NCI-H2107 (cell line): ENCODE measurements at regions not wholly inside any gene's neighbourhood (a gene's known extent, or its start where the extent isn't known, plus 50 kb on each side); places are given as distances from the start of the nearest gene placed in this dataset.
"Not testable (repeated sequence)": the region's sequence is repeated elsewhere in the genome, so short reads cannot be mapped to it uniquely, and the experiment has no call there.

Experiments used
- DNase-seq: peaks from one replicate; lab custom pipeline; 2025; lab: John Stamatoyannopoulos, UW

DNA sequence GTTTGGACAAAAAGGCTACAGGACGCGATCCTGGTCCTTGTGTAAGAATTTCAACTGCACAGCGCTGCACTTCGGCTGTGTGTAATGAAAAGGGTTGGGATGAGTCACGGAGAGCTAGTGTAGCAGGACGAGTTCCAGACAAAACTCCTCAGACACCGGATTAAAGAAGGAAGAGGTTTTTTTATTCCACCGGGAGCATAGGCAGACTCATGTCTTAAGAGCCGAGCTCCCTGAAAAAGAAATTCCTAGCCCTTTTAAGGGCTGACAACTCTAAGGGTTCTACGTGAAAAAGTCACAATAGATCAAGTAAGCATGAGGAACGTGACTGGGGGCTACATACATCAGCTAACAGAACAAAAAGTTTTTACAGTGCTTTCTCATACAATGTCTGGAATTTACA lies 54.8 kb upstream of the FAM90A1 start:
- DNase-seq: not testable (repeated sequence)

GRCh38 chr12:8285681-8286080 lies 58.3 kb upstream of the FAM90A1 start:
- not testable (repeated sequence) for DNase-seq

DNA sequence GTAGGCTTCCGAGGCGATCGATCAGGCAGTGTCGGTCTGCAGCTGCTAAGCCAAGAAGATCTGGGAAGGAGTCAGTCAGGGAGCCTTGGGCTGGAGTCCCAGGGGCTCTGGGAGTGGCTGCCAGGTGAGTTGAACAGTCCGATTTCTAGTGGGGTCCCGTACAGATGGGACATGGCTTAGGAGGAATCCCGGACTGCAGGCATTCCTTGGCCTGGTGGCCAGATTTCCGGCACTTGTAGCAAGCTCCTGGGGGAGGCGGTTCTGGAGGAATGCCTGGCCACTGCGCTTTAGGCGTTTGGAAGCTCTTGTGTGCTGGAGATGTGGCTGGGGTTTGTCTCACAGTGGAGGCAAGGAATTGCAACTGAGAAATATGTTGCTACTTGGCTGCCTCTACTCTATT lies 64.3 kb upstream of the FAM90A1 start:
- not testable (repeated sequence) for DNase-seq

DNA sequence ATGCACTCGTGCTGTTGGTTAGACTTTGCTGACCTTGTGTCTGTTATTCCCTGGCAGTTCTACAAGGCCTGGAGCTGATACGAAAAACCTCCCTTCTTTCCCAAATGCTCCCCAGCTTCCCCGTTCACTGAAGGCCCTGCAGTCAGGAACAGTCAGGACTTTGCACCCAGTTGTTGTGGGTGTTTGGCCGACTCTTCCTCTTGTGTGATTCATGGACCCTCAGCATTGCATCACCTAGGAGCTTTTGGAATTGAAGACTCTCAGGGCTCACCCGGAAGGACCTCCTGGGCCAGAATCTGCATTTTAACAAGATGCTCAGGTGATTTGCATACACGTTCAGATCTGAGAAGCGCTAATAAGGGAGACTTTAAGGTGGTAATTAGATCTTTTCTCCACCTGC lies 67.2 kb upstream of the FAM90A1 start:
- not testable (repeated sequence) for DNase-seq

GRCh38 chr12:8308611-8309010 lies 81.2 kb upstream of the FAM90A1 start:
- DNase-seq: not testable (repeated sequence)

DNA sequence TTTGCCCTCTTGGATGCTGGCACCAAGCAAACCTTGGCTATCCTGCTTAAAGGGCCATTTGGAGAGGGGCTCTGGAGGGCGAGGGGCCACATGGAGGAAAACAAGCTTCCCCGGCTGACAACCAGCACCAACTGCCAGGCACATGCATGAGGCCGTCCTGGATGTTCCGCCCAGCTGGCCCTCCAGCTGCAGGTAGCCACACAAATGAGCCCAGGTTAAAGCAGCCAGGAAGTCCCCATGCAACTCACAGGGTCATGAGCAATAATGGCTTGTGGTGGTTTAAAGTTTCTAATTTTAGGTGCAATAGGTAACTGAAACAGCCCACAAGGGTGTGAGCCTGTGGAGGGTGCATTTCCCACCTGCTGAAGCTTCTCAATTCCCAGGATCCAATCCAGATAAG lies 88.6 kb upstream of the FAM90A1 start:
- not testable (repeated sequence) for DNase-seq

DNA sequence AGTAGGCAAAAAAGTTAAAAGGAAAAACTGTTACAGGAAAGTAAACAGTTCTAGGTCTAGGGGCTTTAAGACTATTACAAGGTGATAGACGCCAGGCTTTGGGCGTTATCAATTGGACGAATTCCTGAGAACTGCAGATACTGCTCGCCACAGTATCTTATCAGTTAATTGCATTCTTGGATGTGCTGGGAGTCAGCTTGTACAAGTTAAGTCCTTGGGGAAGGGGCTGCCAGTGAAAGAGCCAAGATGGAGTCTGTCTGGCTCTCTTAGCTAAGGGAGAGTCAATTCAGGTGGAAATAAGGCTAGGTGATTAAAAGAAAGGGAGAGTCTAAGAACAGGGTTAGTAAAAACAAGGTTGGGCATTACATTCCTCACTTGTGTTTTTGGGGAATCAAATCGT lies 90.3 kb upstream of the FAM90A1 start:
- DNase-seq: not testable (repeated sequence)

- not testable (repeated sequence) for DNase-seq
Measured at GRCh38 chr12:8320251-8320730, 92.9 kb upstream of the FAM90A1 start.

DNA sequence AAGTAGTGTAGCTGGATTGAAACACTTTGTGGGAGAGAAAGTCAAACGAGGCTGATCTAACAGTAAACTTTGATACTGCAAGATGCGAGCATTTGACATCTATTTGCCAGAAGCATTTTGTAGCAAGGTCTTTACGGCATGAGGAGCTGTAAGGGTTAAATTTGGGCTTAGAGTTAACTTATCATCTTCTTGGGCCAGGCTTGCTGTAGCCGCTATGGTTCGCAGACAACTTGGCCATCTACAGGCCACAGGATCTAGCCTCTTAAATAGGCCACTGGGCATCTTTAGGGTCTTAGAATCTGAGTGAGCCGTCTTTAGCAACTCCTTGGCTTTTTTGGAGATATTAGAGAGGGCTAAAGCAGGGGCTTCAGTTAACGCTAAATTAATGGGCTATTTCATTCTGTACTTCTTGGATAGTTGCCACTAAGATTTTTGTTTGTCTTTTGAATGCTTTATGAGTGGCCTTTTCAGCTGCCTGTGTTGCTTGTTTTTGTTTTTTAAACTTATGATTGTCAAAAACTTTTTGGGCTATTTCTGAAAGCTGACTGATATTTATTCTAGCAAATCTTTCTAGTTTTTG lies 93.5 kb upstream of the FAM90A1 start:
- not testable (repeated sequence) for DNase-seq

DNA sequence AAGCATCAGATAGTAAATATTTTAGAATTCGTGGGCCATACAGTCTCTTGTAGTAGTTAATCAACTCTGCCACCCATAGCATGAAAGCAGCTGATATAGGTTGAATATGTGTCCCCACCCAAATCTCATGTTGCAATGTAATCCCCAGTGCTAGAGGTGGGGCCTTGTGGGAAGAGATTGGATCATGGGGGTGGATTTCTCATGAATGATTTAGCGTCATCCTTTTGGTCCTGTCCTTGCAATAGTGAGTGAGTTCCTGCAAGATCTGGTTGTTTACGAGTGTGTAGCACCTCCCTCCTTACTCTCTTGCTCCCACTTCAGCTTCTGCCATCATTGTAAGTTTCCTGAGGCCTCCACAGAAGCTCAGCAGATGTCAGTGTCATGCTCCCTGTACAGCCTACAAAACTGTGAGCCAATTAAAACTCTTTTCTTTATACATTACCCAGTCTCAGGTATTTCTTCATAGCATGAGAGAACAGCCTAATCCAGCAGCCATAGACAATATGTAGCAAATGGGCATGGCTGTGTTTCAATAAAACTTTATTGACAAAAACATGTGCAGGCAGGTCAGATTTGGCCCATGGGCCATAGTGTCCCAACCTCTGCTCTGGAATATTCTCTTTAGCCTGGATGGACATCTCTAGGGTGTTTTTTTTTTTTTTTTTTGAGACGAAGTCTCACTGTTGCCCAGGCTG lies 97.9 kb upstream of the FAM90A1 start:
- DNase-seq: not testable (repeated sequence)

DNA sequence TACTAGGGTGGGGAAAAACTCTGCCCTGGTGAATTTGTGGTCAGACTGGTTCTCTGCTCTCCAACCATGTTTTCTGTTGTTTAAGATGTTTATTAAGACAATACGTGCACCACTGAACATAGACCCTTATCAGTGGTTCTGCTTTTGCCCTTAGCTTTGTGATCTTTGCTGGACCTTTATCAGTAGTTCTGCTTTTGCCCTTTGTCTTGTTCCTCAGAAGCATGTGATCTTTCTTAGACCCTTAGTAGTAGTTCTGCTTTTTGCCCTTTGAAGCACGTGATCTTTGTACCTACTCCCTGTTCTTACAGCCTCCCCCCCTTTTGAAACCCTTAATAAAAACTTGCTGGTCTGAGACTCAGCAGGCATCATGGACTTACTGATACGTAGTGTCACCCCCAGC lies 101.4 kb upstream of the FAM90A1 start:
- DNase-seq: not testable (repeated sequence)

DNA sequence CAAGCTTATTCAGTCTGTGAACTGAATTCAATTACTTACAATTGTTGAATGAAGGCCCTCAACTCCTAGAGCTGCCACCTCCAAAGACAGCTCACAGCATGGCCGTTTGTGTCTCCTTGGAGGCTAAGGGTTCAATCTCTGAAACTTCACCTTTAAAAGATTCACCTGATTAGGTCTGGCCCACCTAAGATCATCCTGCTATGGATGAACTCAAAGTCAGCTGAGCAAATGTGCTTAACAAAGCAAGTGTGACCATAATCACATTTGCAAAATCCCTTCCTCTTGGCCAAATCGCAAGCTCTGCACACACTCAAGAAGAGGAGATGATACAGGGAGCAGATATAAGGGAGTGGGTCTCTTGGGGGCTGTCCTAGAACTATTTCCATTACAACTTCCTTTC lies 105.0 kb upstream of the FAM90A1 start:
- not testable (repeated sequence) for DNase-seq

DNA sequence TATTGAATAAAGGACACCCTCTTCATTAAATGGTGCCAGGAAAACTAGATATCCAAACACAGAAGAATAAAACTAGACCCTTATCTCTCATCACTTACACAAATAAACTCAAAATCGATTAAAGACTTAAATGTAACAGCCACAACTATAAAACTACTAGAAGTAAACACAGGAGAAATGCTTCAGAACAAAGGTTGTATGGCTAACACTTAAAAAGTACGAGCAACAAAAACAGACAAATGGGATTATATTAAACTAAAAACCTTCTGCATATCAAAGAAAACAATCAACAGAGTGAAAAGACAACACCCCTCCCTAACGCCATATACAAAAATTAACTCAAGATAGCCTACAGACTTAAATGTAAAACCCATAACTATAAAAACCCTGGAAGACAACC lies 104.7 kb upstream of the CLEC6A start:
- DNase-seq: not testable (repeated sequence)

- DNase-seq: not testable (repeated sequence)
Measured at GRCh38 chr12:8354741-8355140, 101.0 kb upstream of the CLEC6A start.

DNA sequence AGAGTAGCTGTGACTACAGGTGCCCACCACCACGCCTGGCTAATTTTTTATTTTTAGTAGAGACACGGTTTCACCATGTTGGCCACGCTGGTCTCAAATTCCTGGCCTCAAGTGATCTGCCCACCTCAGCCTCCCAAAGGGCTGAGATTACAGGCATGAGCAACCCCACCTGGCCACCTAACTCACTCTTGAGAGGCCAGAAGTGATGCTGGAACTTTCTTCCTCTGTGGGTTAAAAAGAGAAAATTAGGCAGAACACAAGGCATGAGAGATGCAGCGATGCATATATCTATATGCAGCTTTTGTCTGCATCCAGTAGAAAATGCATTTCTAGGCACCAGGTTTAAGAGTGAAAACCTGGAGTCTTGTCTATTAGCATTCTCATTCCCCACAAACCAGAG lies 100.2 kb upstream of the CLEC6A start:
- not testable (repeated sequence) for DNase-seq

- DNase-seq: not testable (repeated sequence)
Measured at GRCh38 chr12:8373744-8374143, 82.0 kb upstream of the CLEC6A start.

GRCh38 chr12:8375122-8375521 lies 80.6 kb upstream of the CLEC6A start:
- DNase-seq: not testable (repeated sequence)

- not testable (repeated sequence) for DNase-seq
Measured at GRCh38 chr12:8377756-8378155, 78.0 kb upstream of the CLEC6A start.

GRCh38 chr12:8382556-8382955 lies 73.2 kb upstream of the CLEC6A start:
- DNase-seq: not testable (repeated sequence)

DNA sequence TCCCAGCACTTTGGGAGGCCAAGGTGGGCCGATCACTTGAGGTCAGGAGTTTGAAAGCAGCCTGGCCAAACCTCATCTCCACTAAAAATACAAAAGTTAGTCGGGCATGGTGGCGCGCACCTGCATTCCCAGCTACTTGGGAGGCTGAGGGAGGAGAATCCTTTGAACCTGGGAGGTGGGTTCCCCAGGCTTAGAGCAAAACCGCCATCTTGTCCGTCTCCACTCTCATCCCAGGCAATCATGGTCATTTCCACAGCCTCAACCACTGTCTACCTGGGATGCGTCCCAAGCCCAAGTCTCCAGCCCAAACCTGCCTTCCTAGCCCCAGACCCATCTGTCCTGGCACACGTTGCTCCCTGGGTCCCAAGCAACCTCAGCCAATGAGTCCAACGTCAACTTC lies 71.1 kb upstream of the CLEC6A start:
- DNase-seq: not testable (repeated sequence)

- not testable (repeated sequence) for DNase-seq
Measured at GRCh38 chr12:8385431-8385830, 70.3 kb upstream of the CLEC6A start.

GRCh38 chr12:8386661-8387060 lies 69.1 kb upstream of the CLEC6A start:
- DNase-seq: not testable (repeated sequence)

DNA sequence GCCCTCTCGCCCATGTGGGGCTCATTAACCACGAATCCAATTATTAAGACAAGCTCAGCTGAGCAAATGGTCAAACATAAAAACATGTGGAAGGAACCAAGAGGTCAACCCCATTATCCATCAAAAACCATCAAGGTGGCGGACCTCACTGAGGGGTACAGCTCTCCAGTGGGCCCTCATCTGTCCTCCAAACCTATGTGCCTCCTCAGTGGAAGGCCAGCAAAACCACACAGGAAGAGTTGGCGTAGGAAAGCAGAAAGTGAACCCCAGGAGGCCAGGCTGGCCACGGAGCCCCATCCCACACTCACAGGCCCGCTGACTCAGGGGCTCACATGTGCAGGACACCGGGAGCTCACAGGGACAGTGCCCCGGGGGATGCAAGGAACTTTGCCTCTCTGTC lies 66.5 kb upstream of the CLEC6A start:
- not testable (repeated sequence) for DNase-seq
